GM18520 (cell line): ENCODE measurements at regions not wholly inside any gene's neighbourhood (a gene's known extent, or its start where the extent isn't known, plus 50 kb on each side); places are given as distances from the start of the nearest gene placed in this dataset.

Experiments
- ATAC-seq: cut with Tn5 transposase; IDR thresholded peaks from one replicate; pipeline ENCODE4 v1.9.1; 2021; ENCODE audit not compliant: unreplicated experiment

DNA sequence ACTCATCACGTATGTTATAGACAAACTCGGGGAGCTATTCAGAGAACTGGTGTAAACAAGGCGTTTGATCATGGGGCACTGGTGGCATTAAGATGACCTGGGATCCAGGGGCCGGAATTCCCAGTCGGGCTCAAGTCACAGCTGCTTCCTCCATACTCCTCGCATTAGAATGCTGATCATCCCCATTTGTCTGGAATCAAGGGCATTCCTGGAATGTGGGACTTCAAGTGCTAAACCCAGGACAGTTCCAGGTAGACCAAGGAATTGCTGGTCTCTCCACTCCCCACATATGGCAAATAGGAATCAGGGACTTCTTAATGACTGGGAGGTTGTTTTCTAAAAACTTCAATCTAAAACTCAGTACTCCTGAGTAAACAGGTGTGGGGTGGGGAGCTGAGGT, 355.7 kb upstream of the RAB6C start:
- no peak for ATAC-seq

DNA sequence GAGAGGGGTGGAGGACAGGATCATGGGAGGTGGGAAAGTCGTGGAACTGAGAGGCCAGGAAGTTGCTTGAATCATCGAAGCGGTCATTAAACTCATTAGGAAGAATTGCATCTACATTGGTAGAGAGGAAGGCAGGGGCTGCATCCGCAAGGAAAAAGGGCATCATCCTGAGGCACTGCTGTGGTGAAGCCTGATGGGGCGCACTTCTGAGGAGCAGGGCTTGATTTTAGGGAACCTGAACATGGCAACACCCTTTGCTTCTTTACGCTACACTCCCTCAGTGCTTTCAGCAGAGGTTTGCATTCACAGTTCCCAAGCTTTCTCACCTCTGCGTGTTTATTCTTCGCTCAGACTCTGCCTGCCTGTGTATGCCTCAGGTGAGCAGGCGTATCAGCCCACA, 352.0 kb upstream of the RAB6C start:
- no peak for ATAC-seq

DNA sequence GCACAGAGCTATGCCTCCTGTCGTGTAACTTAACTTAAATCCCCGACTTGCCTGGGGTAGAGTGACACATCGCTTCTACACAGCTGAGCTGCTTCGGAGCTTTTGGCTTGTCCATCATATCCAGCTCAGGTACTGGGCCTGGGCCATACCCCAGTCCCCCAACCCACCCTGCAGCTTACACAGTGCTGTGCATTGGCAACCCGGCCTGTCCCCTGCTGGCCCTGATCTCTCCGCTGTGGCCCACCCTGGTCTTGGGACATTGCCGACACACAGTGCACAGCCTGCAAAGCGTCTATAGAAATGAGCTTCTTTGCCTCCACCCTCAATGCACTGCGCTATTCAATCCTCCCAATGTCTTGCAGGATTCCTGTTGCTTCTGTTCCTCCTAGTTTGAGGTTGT, 342.8 kb upstream of the RAB6C start:
- no peak for ATAC-seq

DNA sequence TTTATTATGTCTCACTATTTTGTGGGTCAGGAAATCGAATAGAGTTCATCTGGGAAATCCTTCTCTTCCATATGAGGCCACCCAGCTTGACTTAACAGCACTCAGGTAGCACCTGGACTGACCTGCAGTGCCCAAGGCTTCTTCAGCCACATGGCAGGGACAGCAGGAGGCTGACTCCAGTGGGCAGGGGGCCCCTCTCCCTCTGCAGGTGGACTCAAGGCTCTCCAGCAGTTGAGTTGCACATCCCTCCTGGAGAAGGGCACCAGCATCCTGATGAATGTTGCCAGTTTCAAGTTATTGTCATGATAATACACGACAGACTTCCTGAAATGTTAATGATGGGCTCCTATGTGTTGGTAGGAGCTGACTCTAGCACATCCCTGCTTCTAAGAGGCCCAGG, 338.1 kb upstream of the RAB6C start:
- no peak for ATAC-seq

DNA sequence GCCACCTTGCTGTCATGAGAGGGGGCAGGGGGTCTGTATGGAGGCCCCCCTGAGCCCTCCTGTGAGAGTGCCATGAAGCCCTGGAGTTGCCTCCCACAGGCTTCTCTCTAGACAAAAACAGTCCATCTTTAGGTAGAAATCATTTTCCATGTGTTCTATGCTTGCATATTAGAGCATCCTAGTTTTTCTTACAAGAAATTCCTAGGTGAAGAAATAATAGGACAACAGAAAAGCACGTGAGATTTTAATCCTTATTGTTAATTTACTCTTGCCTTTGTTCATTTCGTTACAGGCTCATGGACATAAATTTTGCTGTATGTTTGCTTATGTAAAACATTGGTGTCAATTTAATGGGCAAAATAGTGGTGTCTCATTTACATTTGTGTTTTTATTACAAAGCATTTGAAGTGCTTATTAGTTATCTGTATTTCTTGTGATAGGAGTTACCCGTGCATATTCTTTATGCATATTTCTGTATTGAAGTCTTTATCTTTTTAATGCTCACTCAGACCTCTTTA, 336.9 kb upstream of the RAB6C start:
- no peak for ATAC-seq

DNA sequence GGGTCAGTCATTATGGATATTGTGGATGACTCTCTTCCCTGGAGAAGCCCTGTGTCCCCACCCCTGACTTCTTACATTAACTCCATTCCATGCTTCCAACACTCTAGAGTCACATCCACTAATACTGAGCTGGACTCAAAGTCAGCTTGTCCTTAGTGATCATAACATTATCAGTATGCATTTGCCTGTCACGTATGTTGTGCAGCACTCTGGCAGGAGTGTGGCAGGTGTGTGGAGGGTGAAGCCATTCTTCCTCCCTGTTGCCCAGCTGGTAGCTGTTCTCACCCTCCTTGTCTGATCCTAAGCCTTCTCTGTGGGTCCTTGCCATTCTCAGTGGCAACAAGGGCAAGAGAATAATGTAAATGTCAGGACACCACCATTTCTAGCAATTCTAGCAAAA, 334.1 kb upstream of the RAB6C start:
- no peak for ATAC-seq

DNA sequence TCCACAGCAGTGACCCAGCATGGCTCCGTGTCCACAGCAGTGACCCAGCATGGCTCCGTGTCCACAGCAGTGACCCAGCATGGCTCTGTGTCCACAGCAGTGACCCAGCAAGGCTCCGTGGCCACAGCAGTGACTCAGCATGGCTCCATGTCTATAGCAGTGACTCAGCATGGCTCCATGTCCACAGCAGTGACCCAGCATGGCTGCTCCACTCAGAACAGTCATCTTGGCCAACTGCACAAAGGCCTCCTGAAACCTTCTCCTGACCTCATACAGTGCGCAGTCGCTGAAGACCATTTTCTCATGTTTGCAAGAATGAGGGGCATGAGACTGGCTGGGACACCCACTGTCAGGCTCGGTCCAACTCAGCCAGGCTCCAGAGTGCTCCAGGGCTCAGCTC, 333.4 kb upstream of the RAB6C start:
- no peak for ATAC-seq

DNA sequence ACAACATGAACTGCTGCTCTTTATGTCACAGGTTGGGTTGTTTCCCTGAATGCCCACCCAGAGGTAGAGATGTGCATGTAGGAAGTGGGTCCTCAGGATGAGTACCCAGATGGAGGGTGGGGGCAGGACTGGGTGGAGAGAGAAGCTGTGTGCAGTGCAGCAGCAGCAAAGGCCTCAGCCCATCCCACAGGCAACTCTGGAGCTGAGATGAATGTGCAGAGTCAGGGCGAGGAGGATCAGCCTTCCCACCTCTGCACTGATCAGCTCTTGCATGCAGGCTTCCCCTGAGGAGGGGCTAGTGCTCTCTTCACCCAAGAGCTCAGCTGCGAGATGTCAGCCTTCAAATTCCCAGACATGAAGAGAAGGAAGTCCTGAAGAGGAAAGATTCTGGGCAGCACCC, 326.2 kb upstream of the RAB6C start:
- no peak for ATAC-seq

DNA sequence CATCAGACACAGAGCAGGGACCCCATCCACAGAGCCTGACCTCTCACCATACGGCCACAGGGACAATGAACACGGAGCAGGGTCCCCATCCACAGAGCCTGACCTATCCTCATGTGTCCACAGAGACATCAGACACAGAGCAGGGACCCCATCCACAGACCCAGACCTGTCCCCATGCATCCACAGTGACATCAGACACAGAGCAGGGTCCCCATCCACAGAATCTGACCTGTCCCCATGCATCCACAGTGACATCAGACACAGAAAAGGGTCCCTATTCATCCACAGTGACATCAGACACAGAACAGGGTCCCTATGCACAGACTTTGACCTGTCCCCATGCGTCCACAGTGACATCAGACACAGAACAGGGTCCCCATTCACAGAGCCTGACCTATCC, 325.1 kb upstream of the RAB6C start:
- ATAC-seq, result no peak

DNA sequence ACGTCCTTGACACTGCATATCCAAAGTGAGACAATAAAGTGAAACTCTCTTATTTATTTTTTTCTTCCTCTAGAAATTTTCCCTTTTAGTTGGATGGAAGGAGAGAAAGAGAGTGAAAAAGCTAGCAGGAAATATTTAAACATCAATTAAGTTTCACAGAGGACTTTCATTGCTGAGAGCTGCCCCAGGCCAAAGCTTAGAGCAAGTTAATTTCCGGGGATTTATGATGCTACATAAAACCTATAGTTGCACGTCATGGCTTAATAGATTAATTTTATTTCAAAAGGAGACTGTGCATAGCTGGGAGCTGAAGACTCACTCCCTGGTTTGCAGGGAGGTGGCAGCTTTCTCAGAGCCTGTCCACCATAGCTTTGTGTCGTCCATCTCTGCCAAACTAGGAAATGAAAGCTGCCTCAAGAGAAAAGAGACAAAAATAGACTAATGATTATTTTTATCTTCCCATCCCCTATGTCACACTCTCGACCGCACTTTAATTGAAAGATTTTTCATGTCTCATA, 323.3 kb upstream of the RAB6C start:
- no peak for ATAC-seq

DNA sequence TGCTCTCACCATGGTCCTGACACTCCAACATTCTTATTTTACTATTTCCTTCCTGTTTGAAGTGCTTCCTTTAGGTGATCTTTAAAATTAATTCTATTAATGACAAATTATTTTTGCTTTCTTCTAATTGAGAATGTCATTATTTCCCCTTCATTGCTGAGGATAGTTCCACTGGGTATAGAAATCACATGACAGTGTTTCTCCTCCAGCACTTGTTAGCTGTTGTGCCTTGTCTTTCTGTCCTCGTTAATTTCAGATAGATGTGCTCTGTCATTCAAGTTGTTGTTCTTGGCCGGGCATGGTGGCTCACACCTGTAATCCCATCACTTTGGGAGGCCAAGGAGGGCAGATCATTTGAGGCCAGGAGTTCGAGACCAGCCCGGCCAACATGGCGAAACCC, 321.0 kb upstream of the RAB6C start:
- ATAC-seq, result no peak

DNA sequence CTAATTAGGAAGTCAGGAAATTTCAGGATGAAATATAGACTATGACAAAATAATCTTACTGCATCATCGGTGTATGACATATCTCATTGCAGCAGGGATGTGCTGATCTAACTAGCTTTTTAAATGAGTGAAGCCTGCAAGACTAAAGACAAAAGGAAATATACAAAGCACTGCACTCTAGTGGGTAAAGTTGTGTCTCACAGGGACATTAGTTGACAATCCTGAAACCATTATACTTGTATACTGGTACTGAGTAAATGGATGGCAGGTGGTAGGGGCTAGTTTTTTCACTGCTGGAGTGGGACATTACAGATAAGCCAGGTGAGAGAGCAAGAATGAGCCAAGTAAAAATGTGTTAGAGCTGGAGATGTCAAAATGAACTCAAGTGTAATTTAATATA, 317.5 kb upstream of the RAB6C start:
- no peak for ATAC-seq

DNA sequence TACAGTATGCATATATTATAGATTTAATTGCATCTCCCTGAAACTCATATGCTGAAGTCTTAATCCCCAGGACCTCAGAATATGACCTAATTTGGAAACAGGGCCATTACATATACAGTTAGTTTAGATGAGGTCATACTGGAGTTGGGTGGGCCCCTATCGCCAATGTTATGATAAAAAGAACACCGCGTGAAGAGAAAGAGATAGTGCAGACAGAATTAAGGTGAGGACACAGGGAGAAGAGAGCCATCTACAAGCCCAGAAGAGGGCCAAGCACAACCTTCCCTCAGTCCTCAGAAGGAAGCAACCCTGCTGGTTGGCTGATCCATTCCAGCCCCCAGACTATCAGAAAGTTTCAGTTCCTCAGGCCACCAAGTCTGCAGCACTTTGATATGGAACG, 311.9 kb upstream of the RAB6C start:
- ATAC-seq, result no peak

DNA sequence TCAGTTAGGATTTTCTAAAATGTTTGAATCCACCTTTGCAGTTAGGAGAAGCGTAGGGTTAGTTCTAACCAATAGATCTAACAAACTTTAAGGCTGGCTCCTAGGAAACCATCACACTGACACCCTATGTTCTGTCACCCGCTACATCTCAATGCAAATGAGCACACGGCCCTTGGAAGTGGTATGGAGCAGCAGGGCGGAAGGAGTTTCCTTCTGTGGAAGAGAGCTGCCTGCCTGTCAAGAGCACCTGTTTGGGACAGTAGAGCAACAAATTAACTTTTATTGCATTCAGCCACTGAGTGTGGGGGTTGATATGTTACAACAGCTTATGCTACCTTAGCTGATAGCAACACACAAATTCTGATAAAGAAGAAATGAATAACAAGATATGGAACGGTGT, 306.9 kb upstream of the RAB6C start:
- no peak for ATAC-seq

DNA sequence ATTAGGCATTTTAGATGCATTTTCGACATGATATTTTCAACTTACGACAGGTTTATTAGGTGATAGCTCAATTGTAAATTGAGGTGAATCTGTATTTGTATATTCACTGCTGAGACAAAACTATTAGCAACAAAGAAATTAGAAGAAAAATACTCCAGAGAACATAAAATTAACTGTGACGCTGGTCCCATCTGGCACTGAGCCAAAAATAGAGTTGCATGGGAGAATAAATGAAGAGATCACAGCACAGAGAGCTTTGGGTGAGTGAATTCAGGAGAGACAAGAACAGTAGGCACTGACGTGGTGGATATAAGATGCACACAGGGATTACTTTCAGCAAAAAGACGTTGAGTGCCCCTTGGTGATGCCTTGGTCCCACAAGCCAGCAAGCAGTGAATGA, 306.2 kb upstream of the RAB6C start:
- no peak for ATAC-seq

DNA sequence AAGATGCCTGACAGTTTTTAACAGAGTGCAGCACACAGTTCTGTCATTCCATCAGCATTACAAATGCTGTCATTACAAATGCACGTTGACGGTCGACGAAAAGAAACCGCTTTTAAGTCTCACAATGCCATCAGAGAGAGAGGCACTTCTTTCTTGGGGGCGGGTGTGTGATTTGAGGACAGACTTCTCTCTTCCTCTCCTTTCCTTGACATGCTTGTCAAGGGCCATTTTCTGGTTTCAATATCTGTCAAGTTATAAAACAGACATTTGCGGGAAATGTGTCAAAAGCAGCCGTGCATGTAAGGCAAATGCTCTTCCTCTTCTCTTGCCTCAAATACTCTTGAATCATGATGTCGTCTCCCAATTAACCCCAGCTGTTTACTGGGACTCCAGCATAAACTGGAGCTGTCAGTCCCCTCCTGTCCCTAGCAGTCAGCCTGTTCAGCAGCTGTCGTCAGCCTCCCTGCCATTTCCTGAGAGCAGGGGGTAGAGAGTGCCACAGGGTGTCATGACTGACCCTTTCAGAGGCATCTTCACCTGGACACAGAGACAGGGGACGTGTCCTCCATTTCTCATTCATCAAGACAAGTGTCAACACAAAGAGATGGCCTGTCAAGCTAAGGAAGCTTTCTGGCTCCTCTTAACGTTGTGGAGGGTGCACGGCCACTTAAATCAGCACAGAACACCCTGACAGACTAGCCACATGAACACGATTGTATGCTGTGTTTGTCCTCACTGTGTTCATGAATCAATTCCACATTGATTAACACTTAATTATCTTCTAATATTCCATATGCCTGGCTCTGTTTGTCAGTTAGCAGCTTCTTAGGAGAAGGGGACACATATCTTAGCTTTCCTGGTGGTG, 305.4 kb upstream of the RAB6C start:
- peak; percentile 79 for ATAC-seq

DNA sequence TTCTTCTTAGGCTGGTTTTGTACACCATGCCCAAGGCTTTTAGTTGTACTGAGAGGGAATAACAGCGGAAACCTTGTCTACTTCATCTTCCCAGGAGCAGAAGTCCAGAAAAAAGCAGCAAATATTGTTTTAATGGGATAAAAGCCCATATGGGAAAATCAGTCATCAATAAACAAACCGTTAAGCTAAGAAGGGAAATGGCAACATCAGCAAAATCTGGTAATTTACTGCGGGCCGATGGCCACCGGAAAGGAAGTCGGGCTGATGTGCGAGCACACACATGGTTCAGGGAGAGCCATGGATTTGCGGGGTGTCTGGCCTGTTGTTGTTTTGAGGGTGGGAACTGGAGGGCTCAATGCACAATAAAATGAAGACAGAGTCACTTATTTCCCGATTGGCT, 300.7 kb upstream of the RAB6C start:
- no peak for ATAC-seq

DNA sequence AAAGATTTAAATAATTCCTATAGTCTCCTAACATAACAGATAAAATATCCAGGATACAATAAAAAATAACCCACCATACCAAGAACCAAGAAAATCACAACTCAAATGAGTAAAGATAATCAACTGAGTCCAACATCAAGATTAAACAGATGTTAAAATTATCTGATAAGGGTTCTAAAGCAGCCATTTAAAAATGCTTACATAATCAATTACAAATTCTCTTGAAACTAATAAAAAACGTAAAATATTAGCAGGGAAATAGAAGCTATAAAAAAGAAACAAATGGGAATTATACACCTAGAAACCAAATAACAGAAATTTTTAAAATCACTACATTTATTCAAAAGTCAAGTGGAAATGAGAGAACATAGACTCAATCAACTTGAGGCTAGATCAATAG, 297.7 kb upstream of the RAB6C start:
- no peak for ATAC-seq

DNA sequence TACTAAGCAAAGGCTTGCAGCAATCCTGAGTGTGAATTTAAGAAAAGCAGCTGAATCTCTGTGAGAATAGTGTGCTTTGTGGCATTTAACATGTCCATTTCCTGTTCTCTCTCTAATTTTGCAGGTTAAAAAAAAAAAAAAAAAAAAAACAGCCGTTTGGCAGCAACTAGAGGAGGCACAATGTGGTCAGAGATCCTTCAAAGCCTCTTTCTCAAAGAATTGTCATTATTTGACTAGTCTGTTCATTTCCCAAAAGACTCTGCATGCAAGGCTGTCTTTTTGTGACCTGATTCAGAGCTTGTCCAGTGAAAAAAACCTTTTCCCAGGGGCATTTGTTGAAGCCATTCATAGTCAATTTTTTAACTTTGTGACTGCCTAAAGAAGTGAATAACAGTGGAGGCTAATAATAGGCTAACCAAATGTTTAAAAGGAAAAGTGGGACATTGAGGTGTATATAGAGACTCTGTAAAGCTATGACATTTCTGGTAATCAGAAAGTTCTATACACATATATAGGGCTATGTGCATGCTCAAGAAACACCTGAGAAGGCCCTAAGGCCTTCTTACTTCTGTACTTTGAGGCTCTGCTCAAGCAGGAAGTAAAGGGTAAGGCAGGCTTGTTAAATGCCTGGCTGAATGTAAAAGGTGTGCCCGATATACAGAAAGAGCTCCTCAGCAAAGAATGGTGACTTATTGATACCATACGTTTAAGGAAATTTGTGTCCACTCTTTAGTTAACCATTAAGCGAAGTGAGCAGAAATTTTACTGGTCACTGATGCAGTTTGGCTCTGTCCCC, 289.6 kb upstream of the RAB6C start:
- ATAC-seq, result no peak

DNA sequence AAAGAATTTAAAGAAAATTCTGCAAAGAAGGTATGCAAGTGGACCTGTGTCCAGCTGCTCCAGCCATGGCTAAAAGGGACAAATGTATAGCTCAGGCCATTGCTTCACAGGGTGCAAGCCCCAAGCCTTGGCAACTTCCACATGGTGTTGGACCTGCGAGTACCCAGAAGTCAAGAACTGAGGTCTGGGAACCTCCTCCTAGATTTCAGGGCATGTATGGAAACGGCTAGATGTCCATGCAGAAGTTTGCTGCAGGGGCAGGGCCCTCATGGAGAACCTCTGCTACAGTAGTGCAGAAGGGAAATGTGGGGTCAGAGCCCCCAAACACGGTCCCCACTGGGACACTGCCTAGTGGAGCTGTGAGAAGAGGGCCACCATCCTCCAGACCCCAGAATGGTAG, 284.0 kb upstream of the RAB6C start:
- no peak for ATAC-seq

DNA sequence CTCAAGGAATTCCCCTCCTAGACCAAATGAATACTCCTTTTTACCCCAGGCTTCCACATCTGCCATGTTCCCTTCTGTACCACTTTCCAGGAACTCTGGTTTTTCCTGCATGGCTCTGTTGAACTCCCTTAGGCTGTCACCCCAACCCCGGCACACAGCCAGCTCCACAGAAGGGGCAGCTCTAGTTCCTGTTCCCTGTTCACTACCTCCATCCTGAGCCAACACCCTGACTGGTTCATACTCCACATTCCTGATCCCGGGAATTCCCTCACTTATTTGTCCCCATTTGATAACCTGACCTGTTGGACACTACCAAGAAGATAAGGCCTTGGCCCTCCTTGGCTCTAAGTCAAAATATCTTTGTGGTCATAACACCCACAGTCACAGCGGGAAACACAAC, 280.9 kb upstream of the RAB6C start:
- no peak for ATAC-seq
